NCI-H146 treated with DMSO at 0.1 percent for 48 hours (cell line): ENCODE measurements at regions not wholly inside any gene's neighbourhood (a gene's known extent, or its start where the extent isn't known, plus 50 kb on each side); places are given as distances from the start of the nearest gene placed in this dataset.

Source experiments
- DNase-seq: peaks from one replicate; lab custom pipeline; 2025; ENCODE audit not compliant: unreplicated experiment; lab: John Stamatoyannopoulos, UW

DNA sequence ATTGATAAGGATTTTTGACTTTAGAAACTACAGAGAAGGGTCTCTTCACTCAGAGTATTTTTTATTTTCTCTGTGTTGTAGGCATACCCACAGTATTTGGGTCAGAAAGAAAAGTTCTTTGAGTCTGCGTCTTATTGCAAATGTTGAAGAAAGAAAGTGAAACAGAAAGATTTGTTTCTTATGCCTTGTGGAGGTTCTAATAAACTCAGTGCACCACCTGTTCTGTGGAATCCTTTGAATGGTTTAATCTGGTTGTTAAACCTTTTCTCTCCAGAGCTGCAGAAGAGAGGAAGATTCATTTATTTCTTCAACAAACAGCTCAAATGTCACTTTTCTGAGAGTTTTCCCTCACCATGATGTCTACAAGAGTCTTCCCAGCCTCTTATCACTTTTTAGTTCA, 146.6 kb upstream of the PLEKHG7 start:
- no peak for DNase-seq

DNA sequence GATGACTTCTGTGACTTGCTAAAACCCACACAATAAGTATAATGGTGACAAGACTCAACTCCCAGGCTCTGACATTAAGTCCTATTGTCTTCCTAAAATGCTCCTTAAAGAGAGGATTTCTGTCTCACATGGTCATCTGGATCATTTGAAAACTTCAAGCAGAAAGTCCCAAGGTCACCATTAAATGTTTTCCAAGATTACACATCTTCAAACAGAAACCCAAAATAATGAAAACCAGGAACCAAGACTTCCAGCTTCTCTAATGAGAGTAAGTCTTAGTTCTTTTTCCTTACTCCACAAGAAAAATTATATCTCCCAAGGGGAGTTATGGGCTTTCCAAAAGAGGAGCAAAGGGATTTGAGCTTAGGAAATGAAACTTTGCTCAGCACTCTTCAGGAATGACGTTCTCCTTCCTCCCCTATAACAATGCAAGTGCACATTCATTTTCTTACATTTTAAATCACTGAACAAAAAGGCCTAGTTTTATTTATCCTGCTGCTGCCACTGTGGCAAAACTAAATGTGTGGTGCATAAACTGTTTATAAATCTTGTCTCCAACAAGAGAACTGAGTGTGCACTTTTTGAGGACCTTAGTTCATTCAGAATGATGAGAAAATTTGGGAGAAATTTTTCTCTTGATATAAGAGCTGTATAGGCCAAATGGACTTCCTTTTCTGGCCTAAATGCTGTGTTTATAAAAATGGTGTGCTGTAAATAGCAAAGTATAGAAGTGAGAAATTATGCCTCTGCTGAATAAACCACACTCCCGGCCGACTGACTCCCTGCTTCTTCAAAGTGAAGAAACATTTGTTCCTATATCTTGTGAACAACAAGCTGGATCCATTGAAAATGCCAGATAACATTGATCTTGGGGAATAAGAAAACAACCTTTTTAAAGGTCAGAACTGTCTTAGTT, 148.4 kb upstream of the PLEKHG7 start:
- DNase-seq: no peak

DNA sequence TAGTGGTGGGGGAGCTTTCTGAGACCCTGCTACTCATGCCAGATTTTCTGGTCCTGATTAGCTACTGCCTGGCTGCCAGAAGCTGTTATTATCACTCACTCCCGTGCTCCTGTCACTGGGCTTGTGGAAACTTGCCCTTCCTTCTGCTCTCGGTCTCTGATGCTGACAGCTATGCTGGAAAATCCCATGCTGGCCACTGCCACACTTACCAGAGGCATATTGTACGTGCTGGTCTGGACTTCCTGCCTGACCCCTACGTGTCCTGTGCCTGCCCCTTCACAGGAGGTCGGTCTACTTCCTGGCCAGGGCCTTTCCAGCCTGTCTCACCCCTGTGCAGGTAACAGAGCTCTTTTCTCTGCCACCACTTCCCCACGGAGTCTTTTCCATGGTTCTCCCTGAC, 149.4 kb upstream of the PLEKHG7 start:
- no peak for DNase-seq

DNA sequence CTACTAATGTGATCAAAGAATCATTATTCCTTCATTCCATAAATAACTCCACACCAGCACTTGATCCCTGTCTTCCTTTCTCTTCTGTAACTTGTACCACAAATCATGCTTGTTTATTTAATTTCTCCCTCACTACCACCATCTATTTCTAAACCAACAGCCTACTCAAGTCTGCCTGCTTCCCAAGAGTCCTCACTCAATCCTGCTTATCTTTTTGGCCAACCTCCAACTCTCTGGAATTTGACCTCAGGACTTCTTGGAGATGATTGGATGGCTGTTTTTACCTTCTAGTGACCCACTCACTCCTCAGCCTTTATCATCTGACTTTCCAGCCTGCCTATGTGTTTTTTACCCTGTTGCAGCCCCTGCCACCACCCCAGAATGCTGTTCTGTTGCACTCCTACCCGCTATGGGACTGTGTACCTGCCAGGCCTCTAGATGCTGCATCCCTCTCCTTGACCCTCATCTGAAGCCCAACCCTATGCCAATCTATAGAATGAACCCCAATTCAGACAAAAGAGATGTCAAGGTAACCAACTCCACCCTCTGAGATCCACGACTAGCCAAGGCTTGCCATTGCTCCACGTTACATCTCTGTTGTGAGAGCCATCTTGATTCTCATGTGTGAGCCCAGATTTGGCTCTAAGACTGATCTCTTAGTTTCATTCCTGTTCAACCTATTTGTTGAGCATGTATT, 150.2 kb upstream of the PLEKHG7 start:
- DNase-seq: no peak

DNA sequence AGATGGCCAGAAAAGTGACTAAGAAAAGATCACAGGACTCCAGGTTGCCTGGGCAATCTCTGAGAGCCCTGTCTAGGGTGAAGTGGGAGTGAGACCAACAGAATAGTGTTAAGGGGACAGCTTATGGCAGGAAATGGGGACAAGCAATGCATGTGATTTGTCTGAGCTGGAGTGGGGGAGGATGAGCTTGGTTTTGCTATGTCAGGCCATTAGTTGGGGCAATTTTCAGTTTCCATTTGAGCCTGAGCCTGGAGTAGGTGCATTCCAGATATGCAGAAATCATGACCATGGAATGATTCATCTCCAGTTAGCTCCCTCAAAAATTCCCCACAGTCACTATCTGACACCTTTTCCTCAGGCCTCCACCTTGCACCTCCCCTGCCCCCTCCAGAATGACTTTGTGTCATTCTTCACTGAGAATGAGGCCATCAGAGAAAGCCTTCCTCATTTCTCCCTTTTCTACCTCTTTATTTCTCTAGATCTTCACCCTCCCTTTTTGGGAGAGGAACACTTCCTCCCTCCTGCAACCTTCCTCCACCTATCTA, 150.9 kb upstream of the PLEKHG7 start:
- DNase-seq: no peak

DNA sequence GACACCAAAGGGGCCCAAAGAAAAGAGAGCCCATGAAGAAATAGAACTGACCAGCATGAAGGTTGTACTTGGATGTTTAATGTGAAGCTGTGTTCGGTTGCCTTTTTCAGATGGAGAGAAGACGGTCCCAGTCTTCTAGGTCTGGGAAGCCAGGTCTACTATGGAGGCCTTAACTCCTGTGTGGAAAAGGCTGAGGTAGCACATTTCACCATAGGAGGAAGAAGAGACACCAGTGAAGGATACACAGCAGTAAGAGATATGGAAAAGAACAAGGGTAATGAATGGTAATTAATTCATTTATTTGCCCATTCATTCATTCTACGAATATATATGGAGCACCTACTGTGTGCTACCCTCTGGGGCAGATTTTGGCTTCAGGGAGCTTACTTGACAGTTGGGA, 151.6 kb upstream of the PLEKHG7 start:
- DNase-seq: no peak

DNA sequence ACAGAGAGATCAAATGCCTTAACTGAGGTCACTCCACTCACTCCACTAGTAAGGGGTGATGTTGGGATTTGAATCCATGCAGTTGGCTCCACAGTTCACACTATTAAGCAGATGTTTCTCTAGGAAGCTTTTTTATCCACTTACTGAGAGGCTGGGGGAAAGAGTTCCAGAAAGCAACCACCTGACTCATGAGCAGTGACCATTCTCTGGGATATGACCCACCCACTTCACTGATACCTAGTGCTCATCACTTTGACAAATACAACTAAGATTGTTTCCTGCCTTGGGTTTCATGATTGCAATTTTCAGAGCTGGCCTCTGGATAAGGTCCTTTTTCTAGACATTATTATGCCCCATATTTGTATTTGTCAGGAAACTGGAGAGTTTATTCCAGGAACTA, 152.1 kb upstream of the PLEKHG7 start:
- DNase-seq: no peak

DNA sequence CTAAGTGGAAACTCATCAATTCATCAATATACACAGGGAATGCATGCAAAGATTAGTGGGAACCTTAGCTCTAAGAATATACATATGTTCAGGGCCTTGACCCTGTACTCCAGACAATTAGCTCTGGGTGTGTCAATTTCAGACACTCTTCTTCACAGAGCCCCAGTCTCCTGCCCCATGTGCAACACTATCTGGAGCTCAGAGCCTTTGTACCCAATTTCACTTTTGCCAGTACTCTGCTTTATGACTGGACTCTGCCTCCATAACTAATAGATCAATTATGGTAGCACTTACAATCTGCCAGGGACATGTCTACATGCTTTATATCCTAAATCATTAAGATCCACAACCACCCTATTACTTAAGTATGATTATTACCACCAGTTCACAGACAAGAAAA, 152.5 kb upstream of the PLEKHG7 start:
- no peak for DNase-seq

DNA sequence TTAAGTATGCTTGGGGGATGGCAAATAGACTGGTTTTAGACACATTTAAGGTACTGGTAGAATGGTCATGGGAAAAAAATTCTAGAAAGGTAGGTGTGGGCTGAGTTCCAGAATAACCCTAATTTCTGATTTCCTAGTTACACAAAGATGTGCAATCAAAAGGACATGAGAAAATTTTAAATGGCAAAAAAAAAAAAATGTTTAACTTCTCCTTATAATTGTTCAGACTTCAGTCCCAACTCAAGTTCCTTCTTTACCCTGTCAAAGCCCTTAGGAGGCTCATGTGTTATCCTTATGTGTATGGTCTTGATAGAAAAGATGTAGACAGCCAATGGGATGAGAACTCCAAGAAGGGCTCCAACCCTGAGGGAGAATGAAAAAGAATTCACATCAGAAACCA, 153.3 kb upstream of the PLEKHG7 start:
- DNase-seq: no peak

DNA sequence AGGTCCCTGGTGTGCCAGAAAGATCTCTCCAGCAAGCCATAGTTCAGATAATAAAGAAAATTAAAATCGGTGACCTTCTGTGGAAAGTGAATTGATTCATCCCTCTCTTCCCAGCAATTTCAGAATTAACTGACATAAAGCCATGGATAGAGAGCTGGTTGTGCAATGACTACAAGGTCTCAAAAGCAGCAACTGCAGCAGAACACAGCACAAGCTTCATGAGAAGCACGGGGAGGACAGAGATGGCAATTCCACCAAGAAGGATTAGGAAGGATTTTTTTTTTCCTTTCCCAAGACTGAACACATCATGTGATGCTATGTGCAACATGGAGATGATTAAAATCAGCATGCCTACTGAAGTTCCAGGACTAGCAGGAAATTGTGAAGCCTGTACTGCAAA, 154.9 kb upstream of the PLEKHG7 start:
- DNase-seq: no peak

DNA sequence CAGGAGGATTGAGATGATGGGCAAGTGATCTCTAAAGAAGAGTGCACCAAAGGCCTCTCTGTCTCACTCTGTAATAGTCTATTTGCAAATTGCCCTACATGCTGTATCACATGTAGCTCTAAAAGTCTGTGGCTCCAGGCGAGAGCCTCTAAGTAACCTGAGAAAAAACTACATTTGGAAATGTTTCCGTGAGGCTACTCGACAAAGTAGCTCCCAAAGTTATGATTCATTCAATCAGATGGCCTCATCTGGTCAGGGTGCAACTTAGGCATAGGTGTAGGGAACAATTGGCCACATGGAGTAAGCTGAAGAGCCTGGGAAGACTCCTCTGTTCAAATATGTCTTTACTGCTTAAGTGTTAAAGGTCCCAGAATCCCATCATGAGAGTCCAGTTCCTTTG, 155.4 kb upstream of the PLEKHG7 start:
- DNase-seq: no peak

DNA sequence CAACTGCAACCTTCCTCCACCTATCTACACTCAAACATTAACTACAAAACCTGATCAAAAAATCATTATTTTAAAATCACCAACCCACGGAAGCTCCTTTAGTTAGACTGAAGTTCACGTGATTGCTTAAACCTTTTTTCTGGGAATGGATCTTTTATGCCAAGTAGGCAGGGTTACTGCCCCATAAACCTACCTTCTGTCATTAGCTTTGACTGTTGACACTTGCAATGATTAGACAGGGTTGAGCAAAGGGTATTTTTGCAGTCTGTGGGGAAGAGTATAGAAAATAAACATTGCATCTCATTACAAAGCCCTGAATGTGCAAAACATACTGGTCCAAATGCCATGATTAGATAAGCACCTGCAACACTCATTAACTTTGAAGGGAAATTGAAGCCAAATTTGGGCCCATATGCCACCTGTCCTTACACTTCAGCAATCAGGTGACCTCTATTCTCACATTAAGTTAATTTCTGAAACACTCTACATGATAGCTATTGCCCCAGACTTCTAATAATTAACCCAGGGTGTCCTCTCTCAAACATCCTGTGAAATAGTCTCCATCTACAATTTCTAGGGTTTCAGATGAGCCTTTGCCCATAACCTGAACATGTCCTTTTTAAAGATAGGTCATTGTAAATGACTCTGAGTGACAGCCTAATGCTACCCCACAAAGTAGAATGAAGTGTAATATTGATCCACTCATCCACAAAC, 156.0 kb upstream of the PLEKHG7 start:
- peak; percentile 40 for DNase-seq

DNA sequence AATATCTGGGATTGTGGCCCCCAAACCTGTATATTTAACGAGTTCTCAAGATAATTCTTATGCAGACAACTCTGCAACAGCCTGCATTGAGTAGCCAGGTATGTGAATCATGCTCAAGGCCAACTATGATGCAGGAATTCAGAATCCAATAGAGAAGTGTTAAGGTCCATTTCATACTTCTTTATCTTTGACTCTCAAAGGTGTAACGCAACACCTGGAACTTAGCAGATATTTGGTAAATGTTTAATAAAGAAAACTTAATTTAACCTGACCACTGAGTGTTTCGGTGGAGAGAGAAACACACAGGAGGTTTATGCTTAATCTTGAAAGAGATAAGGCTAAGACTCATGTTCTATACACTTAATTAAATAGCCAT, 156.5 kb upstream of the PLEKHG7 start:
- no peak for DNase-seq

DNA sequence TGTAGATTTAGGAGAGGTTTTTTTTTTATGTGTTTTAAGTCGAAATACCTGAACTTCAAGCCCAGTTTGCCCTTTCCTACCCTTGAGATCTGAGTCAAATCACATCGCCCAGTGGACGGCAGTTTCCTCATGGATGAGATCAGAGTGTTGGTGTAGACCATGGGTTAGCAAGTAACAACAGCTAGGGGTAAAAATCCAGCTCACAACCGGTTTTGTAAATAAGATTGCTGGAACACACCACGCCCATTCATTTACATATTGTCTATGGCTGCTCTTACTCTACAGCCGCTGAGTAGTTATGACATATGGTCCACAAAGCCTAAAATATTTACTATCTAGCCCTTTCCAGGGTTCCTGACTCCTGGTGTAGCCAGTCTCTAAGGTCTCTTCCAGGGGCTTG, 158.5 kb upstream of the PLEKHG7 start:
- DNase-seq: no peak

DNA sequence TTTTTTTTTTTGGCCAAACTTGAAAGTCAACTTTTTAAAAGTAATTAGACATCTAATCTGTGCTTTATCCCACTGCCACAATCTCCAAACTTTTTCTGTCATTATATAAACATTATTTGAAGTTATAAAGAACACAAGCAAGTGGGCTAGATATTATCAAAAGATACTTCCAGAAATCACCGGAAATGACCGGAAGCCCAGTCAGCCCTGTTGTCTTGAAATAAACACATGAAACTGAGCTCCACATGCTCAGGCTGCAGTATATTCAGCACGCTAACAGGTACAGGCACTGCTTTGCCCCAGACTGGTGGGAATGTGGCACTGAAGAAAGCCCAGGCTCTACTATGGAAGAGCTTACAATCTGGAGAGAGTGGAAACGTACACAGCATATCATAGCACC, 158.9 kb upstream of the PLEKHG7 start:
- no peak for DNase-seq

DNA sequence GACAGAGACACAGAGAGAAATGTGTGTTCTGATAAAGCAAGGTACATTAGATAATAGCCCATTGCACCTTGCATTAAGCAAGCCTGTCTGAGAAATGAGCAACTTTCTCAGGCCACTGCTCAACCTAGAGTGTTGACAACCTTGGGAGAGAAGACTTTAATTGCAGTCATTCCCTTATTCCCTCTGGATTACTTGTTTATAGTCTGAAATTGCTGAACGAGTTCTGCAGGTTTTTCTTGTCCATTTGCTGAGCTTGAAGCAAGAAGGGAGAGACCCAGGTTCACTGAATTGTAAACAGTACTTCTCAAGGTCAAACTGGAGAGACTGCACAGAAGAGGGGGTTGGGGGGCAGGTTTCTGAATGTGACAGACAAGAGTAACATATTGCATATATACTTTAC, 159.4 kb upstream of the PLEKHG7 start:
- no peak for DNase-seq

DNA sequence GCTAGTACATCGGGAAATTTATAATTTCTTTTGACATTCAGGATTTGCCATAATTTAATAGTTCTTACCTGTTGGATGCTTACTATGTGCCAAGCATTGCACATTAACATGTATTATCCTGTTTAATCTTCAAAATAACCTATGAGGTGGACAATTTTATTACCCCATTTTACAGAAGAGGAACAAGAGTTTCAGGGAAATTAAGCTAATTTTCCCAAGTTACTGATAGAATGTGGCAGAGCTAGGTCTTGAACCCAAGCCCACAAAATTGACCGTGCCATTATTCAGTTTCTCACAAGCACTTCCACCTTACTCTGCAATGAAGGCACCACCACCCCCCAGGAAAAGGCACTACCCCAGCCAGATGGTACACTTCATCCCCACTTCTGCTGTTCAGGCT, 161.1 kb upstream of the PLEKHG7 start:
- no peak for DNase-seq

DNA sequence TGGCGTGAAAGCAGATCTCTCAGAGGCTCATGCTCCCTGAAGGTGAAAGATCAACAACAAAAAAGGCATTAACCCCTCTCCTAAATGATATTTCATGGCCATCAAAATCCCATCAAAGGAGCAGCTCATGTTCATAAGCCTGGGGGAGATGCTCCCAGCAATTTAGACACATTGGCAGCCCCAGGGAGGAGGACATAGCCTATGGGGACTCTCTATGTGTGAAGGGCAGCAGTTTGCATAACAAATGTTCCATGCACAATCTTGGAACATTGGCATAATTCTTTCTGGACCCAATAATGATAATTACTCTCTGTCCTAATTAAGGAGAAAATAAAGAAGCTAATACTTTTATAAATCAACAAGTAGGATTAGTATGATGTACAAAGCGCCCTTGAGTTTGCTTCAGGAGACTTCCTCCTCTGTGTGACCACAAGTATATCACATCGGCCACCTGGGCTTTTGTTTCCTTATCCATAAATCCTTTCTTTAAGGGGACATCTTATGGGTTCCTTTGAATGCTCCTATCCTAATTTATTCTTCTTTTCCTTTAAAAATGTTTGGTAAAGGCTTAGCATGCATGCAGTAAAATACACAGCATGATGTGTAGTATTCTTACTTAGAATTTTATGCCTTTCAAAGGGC, 161.9 kb upstream of the PLEKHG7 start:
- DNase-seq: no peak

DNA sequence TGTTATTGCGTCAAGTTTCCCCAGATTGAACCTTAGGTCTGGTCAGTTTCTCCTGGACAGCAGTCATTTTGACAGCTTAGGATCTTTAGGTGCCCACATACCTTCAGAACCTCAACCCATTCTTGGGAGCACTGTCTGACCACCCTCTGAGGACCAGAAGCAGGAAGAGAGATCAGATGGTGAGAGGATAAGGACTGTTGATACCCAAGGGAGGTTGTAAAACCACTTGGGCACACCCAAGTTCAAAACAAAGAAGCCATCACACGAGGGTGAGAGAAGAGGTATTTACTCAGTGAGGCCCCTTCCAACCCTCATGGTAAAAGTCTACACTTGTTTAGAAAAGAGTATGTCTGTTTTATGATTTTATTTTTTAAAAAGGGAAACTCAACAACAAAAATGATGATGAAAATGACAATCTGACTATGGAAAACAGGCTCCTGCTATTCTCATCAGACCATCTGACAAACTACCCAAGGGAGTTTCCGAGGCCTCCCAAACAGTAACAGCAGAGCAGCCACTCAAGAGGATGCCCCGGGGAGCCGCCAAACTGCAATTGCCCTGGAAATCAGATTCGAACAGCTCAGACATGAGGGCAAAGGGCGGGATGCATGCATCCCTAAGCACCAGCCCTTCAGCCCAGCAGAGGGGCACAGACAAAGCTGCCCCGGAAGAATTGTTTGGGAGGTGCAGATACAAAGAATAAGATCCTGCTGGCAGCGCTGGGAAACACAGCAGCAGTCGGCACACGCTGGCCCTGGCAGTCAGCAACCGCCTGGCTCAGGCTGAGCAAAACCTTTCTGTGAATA, 162.6 kb upstream of the PLEKHG7 start:
- DNase-seq: no peak

DNA sequence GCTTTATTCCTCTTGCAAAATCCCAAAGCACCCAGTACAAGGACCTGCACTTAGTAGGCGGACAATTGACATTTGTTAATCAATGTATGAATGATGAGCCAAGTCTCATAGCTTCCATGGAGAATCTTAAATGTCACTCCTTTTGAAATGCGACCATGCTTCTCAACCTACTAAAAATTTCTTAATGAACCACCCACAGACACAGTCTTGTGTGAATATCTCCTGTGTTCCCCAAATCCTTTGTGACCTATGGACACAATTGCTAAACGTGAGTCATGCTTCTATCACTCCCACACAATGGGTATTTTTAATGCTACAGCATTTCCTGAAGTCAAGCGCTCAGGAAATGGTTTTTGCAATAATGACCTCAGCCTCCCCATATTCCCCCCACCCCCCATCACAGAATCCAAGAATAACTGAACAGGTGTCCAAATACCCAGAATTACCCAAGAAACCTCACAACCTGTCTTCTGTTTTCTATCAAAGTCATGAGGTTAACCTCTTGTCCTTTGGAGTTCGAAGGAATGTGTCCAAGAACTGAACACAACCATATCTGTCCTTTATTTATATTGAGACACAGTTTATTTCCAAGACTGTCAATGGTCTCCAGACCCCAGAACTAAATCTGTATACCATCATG, 163.6 kb upstream of the PLEKHG7 start:
- no peak for DNase-seq
